ENCODE measurements at regions not wholly inside any gene's neighbourhood (a gene's known extent, or its start where the extent isn't known, plus 50 kb on each side); places are given as distances from the start of the nearest gene placed in this dataset.

GRCh38 chr6:101276066-101276465 lies 117.4 kb upstream of the GRIK2 start:
- Histone ChIP-seq H3K36me3 (ENCODE audit: control insufficient read depth, insufficient read depth, low read length) (no peaks in the 10 kb centered on the region), H3K4me1 (no peaks in the 10 kb centered on the region), H3K4me3 (ENCODE audit: low read depth, low read length) (no peak overlapping the region), H3K27me3 (replicated peaks; ENCODE audit: control insufficient read depth, insufficient read depth, low read length) (no peaks in the 10 kb centered on the region), H3K9me3 (no peaks in the 10 kb centered on the region)
- H3K27ac Mint-ChIP-seq (ENCODE audit: unreplicated experiment) = no peak overlapping the region
- no TSS peak for BruUV-seq (replicated peaks)
- TF ChIP-seq CTCF (IDR thresholded peaks at IDR 0.05; ENCODE audit: insufficient read depth in 1 of 2, low read depth in 1 of 2, low read length in 1 of 2, severe bottlenecking in 1 of 2, unreplicated experiment in 1 of 2) = no peak
- H3K9me3 Mint-ChIP-seq (ENCODE audit: unreplicated experiment) = no peaks in the 10 kb centered on the region
- peaks cover 5% of the 10 kb centered on the region for H3K36me3 Mint-ChIP-seq (ENCODE audit: insufficient read depth, unreplicated experiment)
- CTCF ChIA-PET = no interaction called here
- no peaks in the 10 kb centered on the region for H3K4me1 Mint-ChIP-seq (ENCODE audit: low read depth, unreplicated experiment)
- H3K4me3 Mint-ChIP-seq (ENCODE audit: unreplicated experiment) = no peak overlapping the region
- POLR2A ChIA-PET = no interaction called here
- intact Hi-C loops (cut with micrococcal nuclease; ENCODE audit: unreplicated experiment) = no loop called here
- no peaks in the 10 kb centered on the region for H3K27me3 Mint-ChIP-seq (ENCODE audit: insufficient read depth, unreplicated experiment)
- DNase-seq = no peak

GRCh38 chr6:101279410-101279809 lies 114.1 kb upstream of the GRIK2 start:
- Histone ChIP-seq H3K36me3 (ENCODE audit: control insufficient read depth, insufficient read depth, low read length) (no peaks in the 10 kb centered on the region), H3K27me3 (replicated peaks; ENCODE audit: control insufficient read depth, insufficient read depth, low read length) (no peaks in the 10 kb centered on the region), H3K4me1 (no peaks in the 10 kb centered on the region), H3K9me3 (no peaks in the 10 kb centered on the region), H3K4me3 (ENCODE audit: low read depth, low read length) (no peak overlapping the region)
- Mint-ChIP-seq H3K36me3 (ENCODE audit: insufficient read depth, unreplicated experiment) (no peaks in the 10 kb centered on the region), H3K4me3 (ENCODE audit: unreplicated experiment) (no peak overlapping the region), H3K9me3 (ENCODE audit: unreplicated experiment) (no peaks in the 10 kb centered on the region), H3K4me1 (ENCODE audit: low read depth, unreplicated experiment) (no peaks in the 10 kb centered on the region), H3K27ac (ENCODE audit: unreplicated experiment) (no peak overlapping the region), H3K27me3 (ENCODE audit: insufficient read depth, unreplicated experiment) (no peaks in the 10 kb centered on the region)
- ChIA-PET CTCF (no interaction called here), POLR2A (no interaction called here)
- intact Hi-C loops (cut with micrococcal nuclease; ENCODE audit: unreplicated experiment) = no loop called here
- no TSS peak for BruUV-seq (replicated peaks)
- no peak for DNase-seq
- TF ChIP-seq CTCF (IDR thresholded peaks at IDR 0.05; ENCODE audit: insufficient read depth in 1 of 2, low read depth in 1 of 2, low read length in 1 of 2, severe bottlenecking in 1 of 2, unreplicated experiment in 1 of 2) = no peak

GRCh38 chr6:101281266-101281665 lies 112.2 kb upstream of the GRIK2 start:
- no peaks in the 10 kb centered on the region for H3K27me3 ChIP-seq (replicated peaks; ENCODE audit: control insufficient read depth, insufficient read depth, low read length)
- intact Hi-C loops (cut with micrococcal nuclease; ENCODE audit: unreplicated experiment) = no loop called here
- Mint-ChIP-seq H3K4me3 (ENCODE audit: unreplicated experiment) (no peak overlapping the region), H3K4me1 (ENCODE audit: low read depth, unreplicated experiment) (no peaks in the 10 kb centered on the region), H3K36me3 (ENCODE audit: insufficient read depth, unreplicated experiment) (no peaks in the 10 kb centered on the region), H3K27me3 (ENCODE audit: insufficient read depth, unreplicated experiment) (no peaks in the 10 kb centered on the region), H3K9me3 (ENCODE audit: unreplicated experiment) (no peaks in the 10 kb centered on the region), H3K27ac (ENCODE audit: unreplicated experiment) (no peak overlapping the region)
- no peaks in the 10 kb centered on the region for H3K9me3 ChIP-seq
- H3K36me3 ChIP-seq (ENCODE audit: control insufficient read depth, insufficient read depth, low read length) = no peaks in the 10 kb centered on the region
- CTCF ChIA-PET = no interaction called here
- H3K4me1 ChIP-seq = no peaks in the 10 kb centered on the region
- DNase-seq = peak in 1 of 2 experiments; percentile 4
- H3K4me3 ChIP-seq (ENCODE audit: low read depth, low read length) = no peak overlapping the region
- POLR2A ChIA-PET = no interaction called here
- no TSS peak for BruUV-seq (replicated peaks)
- TF ChIP-seq CTCF (IDR thresholded peaks at IDR 0.05; ENCODE audit: insufficient read depth in 1 of 2, low read depth in 1 of 2, low read length in 1 of 2, severe bottlenecking in 1 of 2, unreplicated experiment in 1 of 2) = no peak

Measured in Caco-2 (cell line).